8988T (cell line): ENCODE measurements at regions not wholly inside any gene's neighbourhood (a gene's known extent, or its start where the extent isn't known, plus 50 kb on each side); places are given as distances from the start of the nearest gene placed in this dataset.
A peak's percentile ranks its signal among the peaks of the same experiment; 100 is the strongest.

ENCODE experiments used
- DNase-seq: peaks from one replicate; pipeline ENCODE4 v3.0.0; 2011

DNA sequence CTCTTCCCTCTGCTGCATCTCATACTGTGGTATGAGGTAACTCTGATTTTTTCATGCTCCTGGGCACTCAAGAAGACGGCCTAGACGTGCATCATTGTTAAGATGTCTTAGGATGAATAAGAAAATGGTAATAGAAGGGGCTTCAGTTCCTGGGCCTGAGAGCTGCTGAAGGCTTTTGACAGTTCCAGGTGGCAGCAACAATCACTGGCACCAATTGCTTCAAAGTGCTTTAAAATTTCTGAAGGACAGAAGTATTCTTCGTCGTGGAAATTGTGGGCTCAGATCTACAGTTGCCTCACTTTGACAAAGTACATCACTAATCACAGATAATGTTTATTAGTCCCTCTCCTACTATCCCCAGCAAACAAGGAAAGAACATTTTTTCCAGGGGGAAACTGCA, 536.6 kb upstream of the CAMK1G start:
- no peak for DNase-seq

DNA sequence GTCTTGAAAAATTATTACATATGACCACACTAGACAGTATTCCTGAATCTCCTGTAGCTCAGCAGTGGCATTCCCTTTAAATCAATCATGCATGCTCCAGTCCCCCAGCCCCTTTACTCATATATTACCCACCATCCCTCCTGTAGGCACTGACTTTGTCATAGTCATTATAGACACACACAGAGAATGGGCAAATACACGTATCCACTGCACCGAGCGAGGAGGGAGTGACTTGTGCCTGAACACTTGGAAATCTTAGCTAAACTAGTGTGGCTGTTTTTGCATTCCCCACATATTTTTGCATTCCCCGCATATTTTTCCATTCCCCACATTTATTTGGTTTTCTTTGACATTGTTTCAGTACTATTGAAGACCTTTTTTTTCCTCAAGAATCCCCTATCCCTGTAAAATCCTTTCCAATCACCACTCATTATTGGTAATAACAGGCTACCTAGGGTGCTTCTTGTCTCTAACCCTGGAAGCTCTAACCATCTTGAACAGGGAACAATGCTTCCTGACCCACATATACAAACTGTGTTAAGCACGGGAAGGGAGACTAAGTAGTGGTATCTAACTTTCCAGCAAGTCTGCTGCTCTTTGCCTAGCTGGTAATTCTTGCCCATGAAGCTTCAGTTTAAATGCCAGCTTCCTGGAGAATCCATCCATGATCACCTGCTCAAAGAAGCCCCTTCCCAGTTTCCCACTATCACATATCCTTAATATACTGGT, 534.4 kb upstream of the CAMK1G start:
- DNase-seq = no peak

DNA sequence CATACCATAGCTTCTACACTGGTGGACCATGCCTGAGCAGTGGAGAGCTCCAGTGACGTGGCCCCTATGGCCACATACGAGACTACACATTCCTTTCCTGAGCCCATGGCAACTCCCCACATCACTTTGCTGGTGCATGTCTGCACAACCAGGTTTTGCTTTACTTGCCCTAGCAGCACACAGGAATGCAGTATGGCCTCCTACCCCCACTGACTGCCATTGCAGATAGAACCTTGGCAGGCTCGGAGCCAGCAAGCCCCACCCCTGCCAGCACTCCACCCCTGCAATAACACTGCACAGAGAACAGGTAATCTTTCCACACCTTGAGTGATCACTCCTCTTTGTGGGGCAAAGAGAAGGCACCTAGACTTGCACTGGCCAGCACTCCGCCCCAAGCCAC, 531.9 kb upstream of the CAMK1G start:
- DNase-seq = no peak

DNA sequence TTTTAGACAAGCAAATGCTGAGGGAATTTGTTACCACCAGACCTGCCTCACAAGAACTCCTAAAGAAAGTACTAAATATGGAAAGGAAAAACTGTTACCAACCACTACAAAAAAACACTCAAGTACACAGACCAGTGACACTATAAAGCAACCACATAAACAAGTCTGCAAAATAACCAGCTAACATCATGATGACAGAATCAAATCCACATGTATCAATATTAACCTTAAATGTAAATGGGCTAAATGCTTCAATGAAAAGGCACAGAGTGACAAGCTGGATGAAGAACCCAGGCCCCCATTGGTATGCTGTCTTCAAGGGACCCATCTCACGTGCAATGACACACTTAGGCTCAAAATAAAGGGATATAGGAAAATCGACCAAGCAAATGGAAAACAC, 529.9 kb upstream of the CAMK1G start:
- no peak for DNase-seq

DNA sequence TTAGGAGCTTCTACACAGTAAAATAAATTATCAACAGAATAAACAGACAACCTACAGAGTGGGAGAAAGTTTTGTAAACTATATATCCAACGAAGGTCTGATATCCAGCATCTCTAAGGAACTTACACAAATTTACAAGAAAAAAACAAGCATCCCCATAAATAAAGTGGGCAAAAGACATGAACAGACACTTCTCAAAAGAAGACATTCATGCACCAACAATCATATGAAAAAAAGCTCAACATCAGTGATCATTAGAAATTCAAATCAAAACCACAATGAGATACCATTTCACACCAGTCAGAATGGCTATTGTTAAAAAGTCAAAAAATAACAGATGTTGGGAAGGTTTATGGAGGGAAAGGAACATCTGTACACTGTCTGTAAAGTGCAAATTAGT, 526.4 kb upstream of the CAMK1G start:
- no peak for DNase-seq

DNA sequence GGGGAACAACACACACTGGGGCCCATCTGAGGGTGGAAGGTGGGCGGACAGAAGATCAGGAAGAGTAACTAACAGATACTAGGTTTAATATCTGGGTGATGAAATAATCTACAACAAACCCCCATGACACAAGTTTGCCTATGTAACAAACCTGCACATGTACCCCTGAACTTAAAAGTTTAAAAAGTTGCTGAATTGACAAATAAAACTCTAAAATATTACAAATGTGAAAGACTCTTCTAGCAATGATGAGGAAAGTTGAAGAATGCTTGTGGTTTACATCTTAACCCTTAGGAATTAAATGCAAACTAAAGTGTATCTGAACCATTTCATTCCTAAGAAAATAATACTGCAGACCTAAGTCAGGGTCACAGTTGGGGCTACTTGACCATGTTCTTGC, 525.6 kb upstream of the CAMK1G start:
- DNase-seq = no peak

DNA sequence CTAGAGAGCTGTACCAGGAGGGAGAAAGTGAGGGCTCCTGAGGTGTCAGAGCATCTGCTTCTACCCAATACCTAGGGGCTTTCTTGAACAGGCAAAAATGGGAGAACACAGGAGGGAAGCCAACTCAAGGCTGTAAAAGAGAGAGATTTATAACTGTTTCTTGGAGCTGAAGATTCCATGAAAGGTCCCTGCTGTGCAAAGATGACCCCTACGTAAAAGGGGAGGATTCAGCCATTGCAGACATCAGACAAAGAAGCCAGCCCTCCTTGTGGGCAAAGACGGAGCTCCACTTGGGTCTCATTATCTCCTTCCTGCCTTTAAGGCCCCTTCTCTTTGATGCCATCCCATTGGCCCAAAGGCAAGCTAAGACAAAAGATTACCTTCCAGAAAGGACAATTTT, 524.1 kb upstream of the CAMK1G start:
- DNase-seq = no peak

DNA sequence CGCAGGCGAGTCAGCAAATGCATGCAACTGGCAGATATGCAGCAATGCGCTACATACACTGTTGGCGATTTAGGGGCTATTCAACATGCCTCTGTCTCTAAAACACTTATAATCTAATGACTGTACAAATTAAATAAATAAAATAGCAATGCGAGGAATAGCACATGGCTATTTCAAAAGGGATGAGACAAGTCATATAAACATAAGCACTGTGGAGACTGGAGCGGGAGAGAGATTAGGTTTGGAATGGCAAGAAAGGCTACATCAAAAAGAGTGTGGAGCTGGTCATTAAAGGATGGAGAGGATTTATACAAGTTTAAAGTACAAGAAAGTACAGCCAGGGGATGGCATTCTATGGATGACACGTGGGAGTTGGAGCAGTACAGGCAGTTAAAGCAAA, 523.5 kb upstream of the CAMK1G start:
- DNase-seq = no peak

DNA sequence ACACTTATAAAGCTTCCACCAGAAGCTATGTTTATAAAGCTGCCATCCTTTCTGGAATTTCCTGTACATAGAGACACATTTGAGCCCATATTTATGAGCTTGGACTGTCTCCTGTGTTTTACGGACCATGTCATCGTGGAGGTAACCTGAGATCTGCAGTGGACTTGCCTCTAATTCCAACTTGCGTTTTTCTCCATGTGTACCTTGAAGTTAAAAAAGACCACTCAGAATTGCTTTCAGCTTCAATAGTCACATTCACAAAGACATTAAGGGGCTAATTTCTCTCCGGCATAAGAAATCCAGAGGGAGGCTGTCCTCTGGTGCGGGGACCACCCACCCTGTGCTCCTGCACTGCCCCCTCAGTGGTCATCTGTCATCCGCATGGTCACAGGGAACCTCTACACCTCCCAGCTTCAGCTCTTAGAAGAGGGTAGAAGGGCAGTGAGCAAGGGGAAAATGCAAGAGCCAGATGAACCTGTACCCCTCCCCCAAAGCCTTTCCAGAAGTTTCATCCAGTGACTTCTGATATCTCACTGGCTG, 521.4 kb upstream of the CAMK1G start:
- DNase-seq = no peak

DNA sequence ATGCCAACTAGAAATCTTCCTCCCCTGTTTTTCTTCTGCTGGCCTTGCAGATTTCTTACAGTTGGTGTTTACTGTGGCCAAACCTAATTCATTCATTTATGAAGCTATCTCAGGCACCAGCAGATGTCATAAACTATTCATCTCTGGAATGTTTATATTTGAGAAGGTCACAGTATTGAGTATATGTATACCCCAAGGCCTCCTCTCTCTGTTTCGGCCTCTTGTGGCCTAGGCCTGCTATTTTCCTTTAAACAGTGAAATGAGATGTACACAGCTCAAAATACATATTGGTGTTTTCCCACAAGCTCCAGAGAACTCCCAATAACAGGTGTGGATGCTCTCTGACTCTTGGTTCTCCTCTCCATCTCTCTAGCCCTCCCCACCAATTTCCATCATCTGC, 520.7 kb upstream of the CAMK1G start:
- DNase-seq = no peak

DNA sequence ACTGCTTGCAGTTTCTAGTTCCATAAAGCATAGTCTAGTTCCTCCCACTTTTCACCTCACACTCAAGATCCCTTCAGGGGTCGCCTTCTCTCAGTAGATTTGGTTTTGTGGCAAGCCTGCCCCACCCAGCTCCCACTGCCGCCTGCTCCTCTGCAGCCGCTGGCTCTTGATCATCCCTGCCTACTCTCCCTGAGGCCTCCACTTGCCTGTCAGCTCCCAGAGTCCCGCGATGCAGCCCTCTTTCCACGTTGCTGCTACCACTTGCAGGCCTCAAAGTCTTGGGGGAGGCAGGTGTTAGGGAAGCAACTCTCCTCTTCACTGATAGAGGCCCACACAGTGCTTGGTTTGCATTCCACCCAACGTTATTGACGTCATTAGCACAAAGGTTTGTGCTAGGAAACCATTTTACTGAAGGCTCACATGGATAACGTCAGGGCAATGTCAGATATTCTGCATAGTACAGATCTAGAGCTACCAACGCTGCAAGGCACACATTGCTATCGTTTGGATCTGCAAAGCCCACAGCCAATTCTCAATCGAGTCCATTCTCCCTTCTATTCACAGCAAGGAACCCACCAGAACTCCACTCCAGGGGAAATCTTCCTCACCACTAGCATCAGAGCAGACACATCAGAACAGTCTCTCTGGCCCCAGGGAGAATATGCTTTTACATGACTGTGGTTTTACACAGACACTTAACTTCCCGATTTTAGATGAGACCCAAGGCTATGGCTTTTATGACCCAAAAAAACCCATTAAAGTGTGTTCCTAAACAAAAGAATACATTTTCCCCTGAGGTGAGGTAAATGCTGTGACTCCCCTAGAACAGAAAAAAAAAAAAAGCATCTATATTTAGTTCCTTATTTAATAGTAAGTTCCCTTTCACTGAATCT, 519.5 kb upstream of the CAMK1G start:
- no peak for DNase-seq

DNA sequence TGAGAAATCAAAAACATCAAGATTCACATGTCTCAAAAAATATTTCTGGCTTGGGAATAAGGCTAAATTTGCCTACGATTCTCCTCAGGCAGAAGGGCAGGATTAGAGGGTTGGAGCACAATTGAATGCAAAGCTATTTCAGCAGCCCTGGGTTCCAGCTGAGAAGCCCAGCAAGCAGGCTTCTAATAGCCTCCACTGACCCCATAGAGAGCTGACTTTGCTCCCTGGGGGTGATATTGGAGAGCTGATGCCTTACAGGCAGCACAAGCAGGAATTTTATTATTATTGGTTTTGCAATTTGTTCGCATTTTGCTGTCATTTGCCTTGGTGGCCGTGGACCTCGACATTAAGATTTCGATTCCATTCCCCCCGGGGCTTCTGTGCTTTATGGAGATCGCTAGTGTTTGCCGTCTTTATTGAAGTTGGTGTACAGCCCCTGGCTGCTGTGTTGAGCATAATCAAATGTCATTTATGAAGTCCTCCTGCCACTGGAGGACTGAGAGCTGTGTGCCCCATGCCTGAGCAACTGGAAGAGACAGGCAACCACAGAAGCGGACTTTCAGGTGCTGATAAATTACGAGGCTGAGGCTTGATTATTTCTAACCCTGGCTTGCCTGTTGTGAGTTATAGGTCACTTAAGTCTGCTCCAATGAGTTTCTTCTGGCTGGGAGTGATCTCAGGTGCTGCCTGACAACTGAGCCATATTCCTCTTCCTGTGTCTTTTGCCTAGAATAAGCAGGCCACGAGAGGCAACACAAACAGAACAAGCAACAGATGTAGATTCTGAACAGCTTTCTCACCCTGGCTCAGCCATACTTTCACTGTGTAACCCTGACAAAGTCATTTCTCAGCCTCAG, 518.4 kb upstream of the CAMK1G start:
- DNase-seq = no peak

DNA sequence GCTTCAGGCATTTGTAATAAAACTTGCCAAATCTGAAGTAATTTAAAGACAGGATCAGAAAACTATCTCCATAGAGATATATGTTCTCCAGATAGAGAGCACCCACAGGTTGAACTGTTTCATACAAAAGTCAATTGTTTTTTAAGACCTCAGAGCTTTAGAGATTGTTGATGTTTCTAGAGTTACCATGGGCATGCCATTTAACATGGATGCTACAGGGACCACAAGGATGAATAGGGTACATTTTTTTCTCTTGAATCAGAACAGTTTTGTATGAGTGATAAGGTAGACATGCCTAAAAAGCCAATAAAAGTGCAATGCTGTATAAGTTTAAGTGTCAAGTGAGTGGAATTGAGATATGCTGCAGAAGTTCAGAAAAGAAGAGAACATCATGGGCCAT, 511.0 kb upstream of the CAMK1G start:
- DNase-seq = no peak

DNA sequence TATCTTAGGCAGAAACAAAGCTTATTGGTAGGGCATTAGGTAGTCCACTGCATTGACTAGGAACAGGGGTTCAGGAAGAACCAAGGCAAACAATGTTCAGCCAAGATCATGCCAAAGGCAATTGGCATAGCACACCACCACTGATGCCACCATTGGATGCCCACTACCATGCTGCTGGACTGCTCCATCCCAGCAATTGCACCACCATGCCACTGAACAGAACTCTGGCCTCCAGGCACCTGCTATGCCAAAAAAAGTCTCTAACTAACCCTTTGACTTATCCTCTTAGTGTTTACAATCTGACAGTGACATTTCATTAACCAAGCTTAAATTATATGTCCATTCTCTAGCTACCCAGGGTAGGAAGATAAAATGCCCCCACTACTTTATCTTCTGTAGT, 509.6 kb upstream of the CAMK1G start:
- no peak for DNase-seq

DNA sequence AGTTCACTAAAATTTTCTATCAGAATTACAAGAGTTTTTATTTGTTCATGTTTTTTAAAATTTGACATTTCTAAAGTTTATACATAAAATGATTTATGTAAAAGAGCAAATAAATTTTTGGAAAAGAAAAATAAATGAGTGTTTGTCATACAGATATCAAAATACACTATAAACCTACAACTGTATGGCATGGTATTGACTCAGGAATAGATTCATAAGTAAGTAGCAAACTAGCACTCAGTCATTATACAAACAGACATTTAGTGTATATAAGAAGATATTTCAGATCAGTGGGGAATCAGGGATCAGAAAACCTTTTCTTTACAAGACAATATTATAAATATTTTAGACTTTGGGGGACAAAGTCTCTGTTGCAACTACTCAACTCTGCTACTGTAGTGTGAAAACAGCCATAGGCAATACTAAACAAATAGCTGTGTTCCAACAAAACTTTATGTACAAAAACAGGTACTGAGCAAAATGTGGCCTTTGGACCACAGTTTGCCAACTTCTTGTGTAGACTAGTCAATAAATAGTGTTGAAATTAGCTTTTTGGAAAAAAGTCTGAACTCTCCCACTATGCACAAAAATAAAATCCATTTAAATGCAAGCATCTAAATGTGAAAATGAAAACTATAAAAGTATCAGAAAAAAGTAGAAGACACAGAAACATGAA, 508.8 kb upstream of the CAMK1G start:
- no peak for DNase-seq

DNA sequence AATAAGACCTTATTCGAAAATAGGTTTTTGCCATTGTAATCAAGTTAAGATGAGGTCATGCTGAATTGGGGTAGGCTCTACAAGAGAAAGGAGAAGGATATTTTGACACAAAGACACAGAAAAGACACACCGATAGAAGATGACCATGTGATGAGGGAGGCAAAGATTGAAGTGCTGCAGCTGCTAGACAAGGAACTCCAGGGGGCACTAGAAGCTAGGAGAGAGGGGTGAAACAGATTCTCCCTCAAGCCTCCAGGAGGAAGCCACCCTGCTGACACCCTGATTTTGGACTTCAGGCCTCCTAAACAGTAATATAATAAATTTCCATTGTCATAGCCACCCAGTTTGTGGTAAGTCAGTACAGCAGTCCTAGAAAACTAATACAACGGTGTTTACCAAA, 506.8 kb upstream of the CAMK1G start:
- no peak for DNase-seq

DNA sequence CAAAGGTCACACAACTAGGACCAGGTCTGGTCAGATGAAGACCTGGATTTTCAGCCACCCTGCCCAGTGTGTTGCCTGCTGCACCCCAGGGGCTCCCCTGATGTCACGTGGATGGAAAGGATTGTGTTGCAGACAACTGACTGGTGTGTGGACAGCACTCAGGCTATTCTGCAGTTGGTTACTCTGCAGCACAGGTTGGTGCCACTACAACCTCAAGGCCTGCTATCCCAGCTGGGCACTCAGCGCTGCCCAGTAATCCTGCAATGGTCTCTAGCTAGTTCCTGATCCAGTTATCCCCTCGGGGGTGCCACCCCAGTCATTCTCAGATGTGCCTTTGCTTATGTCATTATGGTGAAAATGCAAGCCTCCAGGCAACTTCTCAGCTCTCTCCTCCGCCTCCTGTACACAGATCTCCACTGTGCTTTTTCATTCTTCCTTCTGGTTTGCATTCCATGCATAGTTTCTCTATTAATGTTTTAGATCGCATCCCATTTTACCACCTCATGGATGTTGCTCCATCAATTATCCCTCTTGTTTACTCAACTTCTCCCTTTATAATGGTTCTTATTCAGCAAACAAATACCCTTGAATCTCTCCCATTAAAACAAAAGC, 503.2 kb upstream of the CAMK1G start:
- DNase-seq = no peak

DNA sequence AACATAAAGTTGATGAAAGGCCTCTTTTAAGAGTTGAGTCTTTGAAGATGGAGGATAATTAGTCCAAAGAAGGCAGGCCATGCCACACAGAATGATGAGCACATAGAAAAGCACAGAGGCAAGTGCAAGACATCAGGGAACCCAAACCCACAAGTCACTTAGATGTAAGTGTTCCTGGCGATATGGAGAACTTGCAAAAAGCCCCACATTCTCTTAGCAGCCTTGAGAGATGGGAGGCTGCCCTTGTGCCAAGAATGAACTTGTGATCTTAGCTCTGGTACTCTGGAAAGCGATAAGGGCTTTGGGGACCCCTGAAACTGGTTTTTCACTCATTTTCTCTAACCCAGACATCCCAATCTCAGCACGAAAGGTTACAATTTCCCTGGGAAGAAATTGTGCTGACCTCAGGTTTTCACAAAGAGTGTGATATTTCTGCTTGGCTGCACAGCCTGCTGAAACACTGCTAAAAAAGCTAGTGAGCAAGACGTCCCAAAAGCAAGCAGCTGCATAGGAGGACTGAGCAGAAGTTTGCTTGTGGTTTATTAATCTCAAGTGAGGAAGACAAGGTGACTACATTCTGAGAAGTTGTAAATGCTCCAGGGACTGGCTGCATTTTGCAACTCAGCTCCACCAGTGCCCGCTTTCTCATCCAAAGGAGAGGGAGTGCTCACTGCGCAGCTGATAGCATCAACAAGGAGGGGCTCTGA, 496.9 kb upstream of the CAMK1G start:
- DNase-seq = no peak

DNA sequence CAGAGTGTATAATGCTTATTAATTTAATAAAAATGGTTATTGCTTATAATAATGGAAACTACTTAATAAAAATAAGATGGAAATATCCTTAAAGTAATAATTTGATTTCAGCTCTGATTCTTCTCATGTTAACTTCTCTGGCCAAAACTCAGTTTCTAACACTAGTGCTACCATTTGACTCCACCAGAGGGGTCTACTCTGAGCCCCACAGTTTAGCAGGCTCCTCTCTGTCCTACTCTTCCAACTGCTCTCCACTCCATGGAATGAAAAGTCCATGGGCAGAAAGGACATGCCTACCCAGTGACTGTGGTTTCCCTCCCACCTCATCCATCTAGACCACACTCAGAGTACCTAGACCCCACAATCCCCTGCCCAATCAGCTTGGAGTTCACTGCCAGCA, 489.1 kb upstream of the CAMK1G start:
- no peak for DNase-seq

DNA sequence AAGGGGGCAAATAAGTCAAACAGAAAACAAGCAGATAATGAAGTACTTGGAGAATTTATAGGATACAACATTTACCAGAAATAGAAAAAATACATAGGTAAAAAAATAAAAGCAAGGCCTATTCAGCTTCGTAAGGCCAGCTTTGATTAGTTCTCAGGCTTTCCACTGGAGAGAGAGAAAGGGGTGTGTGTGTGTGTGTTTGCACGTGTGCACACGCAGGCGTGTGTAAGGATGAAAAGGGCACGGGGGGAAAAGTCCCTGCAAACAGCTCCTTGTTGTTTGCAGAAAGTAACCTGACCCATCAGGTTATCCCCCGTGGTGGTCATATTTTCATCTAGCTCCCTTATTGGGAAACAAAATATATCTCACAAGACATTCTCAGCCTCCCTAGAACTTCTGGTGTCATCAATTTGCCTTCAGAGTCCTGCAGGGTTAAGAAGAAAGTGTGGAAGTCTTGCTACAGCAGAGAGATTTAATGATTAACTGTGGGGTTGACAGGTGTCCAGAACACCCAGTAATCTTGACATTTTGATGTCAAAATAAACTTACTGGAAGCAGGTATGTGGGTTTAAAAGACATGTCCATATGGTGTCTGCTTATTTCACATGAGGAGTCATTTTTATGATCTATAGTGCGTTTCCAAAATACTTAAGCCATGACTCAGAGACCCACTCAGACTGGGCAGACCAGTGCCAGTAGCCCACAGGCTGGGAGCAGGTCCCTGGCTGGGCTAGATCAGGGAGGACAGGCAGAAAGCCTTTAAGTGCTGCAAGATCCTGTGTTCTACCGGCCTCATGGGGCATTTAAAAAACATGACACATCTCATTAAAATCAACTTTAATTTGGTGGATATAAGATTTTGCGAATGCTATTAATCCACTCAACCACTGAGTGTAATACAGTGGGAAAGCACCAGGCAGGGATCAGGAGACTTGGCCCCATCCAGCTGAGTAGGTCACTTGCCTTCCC, 487.6 kb upstream of the CAMK1G start:
- DNase-seq = peak; percentile 46
